Activated CD4-positive, alpha-beta T cell treated with anti-CD3 and anti-CD28 coated beads, Interleukin-2, amount 50 U/mL, for 1 hour (primary cell): ENCODE measurements at regions not wholly inside any gene's neighbourhood (a gene's known extent, or its start where the extent isn't known, plus 50 kb on each side); places are given as distances from the start of the nearest gene placed in this dataset.

Experiments used
- DNase-seq: peaks from one replicate; pipeline ENCODE4 v3.0.0-alpha.2; 2020

DNA sequence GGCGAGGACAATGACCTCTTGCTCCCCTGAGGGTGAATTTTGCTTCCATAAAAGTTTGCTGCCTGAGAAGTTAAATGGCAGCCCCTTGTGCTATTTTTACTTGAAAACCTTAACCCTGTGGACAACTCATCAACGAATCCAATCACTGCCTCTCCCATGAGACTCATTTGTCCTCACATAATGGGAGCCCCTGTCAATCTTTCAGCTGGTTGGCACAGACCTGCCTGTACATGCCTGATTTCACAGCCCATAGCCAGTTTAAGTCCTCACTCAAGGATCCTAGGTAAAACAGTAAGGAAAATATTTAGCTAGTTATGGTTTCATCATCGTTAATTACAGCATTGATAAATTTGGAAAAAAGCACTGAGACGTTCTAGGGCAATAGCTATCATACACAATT lies 207.4 kb downstream of the NHLRC3 start:
- no peak for DNase-seq

DNA sequence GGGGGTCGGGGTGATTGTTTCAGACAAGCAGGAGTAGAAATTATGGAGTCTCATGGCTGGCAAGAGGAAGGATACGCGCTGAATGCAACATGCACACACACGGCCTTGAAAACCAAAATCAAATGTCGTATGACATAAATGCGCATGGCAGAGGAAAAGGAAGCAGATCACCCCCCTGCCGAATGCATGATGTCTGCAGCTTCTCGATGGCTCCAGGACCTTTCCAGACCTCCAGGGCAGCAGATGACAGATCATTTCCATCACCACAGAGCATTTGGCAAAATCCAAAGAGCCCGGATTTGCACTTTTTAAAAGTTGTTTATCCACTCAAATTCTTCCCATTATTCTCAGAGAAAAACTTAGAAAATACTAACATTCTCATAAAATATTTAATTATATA lies 211.7 kb downstream of the NHLRC3 start:
- DNase-seq: no peak

DNA sequence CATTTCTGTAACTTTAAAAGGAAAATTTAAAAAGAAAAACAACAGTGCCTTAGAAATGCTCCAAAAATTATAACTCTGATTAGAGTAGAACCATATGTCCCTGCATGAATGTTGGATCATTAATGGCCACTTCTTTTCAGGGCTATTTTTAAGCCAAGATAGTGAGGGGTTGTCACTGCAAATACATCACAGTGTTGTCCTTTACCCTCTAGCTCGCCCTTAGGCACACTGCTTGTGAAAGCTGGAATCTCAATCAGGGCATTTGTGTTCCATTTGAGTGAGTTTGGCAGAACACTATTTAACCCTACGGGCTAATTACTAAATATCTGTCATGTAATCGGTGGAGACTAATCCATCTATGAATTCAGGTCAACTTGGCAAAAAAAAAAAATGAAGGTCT lies 212.2 kb downstream of the NHLRC3 start:
- no peak for DNase-seq

DNA sequence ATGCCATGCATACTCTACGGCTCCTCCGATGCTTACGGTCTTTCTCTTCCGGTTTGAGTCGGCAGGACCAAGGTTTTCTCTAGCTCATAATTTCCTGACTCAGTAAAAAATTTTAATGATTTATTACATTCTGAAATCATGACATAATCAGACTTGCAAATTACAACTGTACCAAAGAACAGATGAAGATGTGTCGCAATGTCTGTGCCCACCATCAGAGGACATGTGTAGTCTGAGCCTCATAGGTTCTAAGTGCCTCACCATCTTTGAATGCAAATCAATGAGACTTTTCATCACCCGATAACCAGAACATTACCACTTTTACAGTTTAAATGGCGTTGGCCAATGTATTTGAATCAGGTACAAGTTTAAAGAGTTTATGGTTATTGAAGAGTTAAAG lies 213.1 kb downstream of the NHLRC3 start:
- no peak for DNase-seq

DNA sequence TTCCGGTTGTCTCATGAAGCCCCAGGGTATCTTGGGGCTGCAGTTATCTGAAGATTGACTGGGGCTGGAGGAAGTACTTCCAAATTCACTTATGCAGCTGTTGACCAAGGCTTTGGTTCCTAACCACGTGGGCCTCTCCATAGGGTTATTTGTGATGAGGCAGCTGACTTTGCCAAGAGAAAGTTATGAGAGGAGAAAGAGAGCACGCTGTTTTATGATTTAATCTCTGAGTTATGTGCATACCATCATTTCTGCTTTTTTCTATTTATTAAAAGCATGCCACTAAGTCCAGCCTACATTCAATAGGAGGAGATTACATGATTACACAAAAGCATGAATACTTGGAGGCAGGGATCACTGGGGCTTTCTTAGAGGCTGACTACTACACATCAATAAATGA lies 215.5 kb downstream of the NHLRC3 start:
- no peak for DNase-seq

DNA sequence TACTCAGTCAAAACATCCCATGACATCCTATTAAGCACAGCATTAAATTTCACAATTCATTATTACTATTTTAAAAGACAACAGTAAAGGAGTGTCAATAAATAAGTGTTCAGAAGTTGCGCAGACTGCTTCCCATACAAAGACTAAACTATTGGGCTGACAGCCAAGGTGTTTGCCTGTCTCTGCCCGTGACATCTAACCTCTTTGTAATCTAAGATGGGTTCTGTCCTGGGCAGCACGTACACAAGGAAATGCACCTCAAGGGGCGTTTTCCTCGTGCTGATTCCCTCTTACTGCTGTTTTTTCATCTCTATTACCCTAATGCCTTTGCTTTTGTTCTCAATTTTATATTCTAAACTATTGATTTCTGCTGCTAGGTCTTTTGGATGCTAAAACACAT lies 216.3 kb downstream of the NHLRC3 start:
- no peak for DNase-seq

DNA sequence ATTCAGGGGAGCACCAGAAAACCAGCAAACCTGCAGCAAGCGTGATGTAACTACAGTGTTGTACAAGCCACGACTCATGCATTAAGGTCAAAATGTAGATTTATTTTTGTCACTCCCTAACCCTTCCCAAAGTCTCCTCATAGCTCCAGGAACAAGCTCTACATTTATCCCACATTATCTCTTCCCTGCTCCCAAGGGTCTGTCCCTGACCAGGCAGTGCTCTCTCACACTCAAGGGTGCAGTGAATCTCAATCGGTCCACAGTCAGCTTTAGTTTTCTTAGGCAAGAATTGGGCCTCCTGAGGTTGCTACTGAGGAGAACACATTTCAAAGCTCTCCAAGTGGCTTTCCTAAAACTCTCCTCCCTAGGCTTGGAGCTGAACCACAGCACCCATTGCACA lies 219.4 kb downstream of the NHLRC3 start:
- DNase-seq: no peak

DNA sequence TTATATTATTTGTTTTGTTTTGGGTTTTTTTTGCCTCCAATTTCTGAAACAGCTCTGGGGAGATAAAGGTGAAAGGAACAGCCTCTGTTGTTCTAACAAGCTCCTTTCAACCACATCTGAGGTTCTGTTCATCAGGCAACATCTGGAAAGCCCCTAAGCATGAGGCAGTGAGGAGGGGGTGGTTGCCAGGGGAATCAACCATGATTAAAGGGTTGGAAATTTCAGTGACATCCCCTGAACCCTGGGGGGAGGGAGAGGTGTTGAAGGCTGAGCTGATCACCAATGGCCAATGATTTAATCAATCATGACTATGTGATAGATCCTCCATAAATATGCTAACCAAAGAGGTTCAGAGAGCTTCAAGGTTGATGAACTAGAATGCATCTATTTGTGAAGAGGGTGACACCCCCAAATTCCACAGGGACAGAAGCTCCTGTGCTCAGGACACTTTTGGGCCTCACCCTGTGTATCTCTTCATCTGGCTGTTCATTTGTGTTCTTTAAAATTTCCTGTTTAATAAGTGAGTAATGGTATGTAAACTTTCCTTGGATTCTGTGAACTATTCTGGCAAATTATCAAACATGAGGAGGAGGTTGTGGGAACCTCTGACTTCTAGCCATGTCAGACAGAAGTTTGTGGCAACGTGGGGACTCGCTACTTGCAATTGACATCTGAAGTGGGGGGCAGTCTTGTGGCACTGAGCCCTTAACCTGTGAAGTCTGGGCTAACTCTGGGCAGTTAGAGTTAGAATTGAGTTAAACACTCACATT lies 221.3 kb downstream of the NHLRC3 start:
- no peak for DNase-seq

DNA sequence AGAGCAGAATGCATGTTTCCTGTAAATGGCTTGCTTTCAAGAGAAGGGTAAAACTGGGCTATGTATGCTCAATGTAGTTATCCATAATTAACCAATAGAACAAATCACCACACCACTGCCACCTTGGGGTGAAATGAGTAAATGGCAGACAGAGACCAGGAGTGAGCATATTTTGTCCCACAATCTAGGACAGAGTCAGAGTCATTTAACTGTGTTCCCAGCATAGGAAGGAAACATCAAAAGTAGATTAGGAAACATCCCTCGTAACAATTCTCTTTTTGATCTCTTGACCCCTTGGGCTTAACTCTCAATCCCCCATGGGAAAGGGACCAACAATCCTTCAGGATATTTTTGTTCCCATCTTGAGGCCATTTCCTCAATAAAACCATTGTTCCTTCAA lies 224.8 kb downstream of the NHLRC3 start:
- peak; percentile 8 for DNase-seq

DNA sequence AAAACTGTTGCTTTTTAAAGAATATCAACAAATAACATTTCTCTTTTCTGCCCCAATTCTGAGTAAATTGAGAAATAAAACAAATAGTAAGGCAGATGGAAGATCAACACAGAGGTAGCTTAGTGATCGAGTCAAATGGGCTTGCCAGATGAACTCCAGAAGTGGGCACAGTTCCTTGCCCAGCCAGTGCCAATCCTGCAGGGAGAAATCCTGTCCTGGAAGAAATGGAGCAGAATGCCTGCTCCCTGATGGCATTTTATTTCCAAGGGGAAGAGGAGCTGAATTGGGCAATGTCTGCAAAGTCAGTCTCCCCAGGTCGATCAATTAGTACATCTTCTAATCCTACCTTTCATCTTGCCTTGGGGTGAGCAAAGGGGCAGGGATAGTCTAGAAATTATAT lies 225.3 kb downstream of the NHLRC3 start:
- no peak for DNase-seq

DNA sequence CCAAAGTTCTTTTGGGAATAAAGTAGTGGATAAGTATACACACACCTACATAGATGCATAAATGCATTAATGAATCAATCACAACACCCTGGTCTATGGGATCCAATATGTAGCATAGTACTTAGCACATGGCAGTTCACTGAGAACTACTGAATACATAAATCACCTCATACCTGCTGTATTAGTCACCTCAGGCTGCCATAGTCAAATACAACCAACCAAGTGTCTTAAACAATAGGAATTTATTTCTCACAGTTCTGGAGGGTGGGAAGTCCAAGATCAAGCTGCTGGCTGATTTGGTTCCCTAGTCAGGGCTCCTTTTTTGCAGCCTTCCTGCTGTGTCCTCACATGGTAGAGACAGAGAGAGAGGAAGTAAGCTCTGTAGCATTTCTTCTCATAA lies 228.2 kb downstream of the NHLRC3 start:
- no peak for DNase-seq

DNA sequence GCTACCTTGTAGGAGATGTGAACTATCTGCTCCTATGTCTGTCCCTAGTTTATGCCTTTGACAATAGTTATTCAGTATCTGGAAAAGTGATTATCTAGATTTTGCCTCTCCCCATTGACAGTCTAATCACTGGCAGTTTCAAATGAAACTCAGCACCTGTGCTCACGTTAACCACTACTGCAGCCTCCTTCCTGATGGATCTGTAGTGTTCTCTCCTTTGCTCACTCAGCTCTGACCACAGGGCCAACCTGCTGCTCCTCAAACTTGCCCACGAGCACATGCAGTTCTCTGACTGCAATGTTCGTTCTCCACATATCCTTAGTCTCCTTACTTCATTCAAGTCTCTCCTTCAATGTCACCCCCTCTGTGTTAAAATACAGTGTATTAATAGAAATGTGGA lies 230.1 kb downstream of the NHLRC3 start:
- DNase-seq: no peak

DNA sequence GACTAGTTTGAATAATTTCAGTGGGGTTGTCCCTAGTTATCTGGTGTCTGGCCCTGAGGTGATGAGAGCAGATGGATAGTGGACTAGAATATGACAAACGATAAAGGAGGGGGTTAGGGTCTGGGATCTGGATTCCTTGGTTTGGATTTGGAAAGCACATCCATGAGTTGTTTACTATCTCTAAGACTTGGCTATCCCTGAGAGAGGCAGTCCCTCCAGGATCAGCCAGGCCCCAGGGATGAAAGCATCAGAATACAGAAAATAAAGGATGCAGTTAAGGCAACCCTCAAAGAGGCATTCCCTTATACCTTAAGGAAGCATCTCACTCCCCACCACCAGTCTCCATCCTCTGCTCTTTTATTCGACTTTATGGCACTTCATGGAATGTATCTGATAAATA lies 230.7 kb downstream of the NHLRC3 start:
- DNase-seq: no peak

DNA sequence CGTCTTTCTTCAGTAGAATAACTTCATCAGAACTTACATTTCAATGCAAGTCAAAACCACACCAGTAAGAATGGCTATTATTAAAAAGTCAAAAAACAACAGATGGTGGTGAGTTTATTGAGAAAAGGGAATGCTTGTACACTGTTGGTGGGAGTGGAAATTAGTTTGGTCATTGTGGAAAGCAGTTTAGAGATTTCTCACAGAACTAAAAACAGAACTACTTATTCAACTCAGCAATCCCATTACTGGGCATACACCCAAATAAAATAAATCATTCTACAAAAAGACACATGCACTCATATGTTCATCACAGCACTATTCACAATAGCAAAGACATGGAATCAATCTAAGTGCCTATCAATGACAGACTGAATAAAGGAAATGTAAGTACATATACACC lies 231.2 kb downstream of the NHLRC3 start:
- no peak for DNase-seq

DNA sequence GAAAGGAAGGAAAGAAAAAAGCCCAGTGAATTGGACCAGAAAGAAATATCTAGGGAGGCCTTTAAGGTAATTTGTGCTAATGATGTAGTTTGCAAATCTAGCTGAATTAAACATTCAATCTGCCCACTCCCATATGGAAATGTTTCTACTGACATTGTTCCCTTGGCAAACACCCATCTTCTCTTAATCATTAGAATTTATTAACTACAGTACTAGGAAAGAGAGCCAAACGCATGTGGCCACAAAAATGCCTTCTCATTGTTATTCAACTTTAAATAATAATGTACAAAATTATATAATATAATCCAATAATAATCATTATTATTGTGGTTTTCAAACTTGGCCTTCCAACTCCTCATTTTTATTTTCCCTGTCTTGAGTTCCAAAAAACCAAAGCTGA lies 234.7 kb downstream of the NHLRC3 start:
- DNase-seq: no peak

DNA sequence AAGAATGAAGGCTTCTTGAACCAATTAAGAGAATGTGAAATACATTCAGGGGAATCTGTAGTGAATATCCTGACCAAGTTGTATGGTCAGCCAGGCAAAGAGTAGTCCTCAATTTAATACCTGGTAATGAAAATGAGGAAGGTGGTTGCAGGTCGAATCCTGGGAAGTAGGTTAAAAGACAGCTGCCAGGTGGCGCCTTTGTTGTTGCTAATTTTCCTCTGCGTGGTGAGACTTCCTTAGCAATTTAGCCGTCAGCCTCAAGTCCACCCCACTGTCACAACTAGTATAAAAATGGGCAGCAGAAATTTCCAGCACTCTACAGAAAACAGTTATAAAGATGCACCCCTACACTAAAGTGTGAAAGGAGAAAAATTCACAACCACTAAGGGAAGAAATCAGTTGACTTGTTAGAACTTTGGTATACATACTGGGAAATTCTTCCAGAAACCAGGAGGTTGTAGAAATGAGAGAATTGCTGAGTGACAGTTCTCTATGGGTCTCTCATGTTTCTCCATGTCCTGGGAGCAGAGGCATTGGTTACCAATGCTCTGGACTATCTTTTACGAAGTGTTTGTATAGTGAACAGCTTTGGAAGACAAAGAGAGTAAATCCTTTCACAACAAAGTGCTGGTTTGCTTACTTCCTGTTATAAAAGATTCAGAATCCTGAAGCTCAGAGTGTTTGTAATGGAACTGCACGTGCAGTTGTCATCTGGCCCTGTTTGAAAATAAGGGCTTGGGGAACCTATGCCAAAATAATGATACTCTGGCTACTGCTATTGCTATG lies 235.9 kb downstream of the NHLRC3 start:
- DNase-seq: no peak

DNA sequence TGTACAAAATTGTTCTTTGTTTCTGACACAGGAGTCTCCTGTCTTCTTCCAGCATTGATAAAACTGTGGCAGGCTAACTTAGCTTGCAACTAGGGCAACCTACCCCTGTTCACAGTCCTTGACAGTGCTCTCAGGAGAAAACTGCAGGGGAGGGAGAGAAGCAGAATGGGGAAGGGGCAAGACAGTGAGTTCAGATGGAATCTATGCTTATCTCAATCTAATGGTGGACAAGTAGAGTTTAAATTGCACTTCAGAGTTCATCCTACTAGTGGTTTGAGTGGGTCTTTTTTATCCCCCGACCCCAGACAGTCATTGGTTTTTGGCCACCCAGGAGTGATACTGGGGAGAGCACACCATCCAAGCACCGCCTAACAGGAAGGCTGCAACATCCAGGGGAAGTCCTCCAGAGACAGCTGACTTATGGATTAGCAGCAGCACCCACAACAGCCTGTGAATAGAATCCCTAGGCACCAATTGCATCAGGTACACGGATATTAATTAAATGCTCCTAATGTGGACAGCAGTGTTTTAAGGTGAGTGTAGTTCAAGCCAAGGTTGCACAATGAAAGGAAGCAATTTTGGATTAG lies 236.6 kb downstream of the NHLRC3 start:
- no peak for DNase-seq

DNA sequence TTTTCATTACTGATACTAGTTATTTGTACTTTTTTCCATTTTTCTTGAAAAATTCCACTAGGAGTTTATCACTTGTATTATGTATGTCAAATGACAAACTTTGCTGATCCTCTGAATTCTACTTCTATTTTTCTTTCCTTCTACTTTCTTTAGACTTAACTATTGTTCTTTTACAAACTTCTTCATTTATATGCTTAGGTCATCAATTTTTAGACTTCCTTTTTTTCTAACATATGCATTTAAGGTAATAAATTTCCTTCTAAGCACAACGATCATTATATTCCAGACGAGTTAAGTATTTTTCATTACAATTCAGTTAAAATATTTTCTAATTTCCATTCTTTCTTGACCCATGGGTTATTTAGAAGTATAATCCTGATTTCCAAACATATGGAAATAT lies 240.8 kb downstream of the NHLRC3 start:
- no peak for DNase-seq

DNA sequence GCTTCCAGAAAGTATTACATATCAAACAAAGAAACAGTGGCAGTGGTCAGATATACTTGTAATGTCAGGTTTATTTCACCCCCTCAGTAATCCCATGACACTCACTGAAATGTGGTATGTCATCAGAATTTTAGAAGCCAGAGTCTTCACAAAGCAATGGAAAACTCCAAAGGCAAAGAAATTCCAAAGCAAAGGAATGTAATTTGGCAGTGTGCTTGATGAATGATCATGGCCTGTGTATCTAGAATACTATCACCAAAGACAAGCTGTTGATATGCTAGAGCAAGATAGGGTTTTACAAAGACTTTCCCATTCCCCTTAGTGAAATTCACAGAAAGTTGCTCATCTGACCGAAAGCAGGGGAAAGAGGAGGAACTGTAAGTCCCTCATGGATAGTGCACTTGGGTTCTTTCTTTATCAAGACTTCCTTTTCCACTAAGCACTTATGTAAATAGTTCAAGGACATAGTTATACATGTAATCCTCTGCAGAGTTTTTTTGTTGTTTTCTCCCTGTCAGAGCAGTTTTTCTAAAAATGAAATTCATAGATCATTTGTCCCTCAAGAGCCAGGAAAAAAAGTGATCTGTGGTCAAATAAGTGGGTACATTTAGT lies 243.4 kb downstream of the NHLRC3 start:
- no peak for DNase-seq

DNA sequence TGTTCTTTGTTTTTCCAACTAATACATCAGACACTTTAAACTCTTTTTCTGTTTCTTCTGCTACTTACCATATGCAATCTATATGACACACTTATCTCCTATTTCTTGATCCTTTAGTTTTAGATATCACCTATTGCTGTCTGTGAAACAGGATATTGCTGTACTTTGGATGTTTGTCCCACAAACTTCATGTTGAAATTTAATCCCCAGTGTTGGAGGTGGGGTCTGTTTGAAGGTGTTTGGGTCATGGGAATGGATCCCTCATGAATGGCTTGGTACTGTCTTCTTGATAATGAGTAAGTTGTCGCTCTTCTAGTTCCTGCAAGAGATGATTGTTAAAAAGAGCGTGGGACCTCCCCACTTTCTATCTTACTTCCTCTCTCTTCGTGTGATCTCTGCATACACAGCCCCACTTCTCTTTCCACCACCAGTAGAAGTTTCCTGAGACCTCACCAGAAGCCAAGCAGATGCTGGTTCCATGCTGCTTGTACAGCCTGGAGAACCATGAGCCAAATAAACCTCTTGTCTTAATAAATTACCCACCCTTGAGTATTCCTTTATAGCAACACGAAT lies 244.2 kb downstream of the NHLRC3 start:
- DNase-seq: no peak

DNA sequence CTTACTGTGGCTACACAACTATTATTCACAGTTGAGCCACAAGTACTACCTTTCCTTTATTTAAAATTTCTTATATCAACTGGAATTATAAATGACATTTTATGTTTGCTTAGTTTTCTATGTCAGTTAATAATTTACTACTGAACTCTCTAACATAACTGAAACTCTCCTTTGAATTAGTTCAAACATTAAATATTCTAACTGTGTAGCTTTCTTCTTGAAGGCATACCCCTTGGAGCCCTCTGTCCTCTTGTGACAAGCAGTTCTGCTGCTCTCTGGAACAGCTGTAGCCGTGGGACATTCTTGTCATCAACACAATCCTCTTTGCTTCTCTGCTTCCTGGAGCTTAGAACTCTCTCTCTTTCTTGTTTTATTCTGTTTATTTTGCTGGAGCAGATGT lies 244.8 kb downstream of the NHLRC3 start:
- DNase-seq: no peak

DNA sequence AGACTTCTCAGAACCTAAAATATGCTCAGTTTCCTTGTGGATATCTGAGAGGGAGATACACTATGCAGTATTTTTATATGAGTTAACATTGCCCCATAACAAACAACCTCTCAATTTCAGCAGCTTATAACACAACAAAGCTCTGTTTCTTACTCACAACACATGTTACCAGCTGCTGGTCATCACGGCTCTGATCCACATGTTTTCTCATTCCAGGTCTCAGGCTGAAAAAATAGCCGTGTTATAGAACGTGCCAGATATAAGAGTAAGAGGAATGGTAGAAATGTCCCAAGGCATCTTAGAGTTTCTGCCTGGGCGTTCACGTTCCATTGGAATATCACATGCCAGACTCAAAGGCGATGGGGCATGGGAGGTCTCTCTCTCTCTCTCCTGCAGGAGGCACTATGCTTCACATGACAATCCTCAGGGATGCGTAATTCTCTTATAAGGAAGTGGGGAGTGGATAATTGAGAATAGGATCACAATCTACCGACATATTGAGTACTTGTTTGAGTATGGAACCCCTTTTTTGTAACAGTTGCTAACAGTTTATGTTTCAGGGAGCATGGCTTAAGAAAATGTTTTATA lies 246.6 kb downstream of the NHLRC3 start:
- no peak for DNase-seq
